ENCODE measurements at regions not wholly inside any gene's neighbourhood (a gene's known extent, or its start where the extent isn't known, plus 50 kb on each side); places are given as distances from the start of the nearest gene placed in this dataset.

DNA sequence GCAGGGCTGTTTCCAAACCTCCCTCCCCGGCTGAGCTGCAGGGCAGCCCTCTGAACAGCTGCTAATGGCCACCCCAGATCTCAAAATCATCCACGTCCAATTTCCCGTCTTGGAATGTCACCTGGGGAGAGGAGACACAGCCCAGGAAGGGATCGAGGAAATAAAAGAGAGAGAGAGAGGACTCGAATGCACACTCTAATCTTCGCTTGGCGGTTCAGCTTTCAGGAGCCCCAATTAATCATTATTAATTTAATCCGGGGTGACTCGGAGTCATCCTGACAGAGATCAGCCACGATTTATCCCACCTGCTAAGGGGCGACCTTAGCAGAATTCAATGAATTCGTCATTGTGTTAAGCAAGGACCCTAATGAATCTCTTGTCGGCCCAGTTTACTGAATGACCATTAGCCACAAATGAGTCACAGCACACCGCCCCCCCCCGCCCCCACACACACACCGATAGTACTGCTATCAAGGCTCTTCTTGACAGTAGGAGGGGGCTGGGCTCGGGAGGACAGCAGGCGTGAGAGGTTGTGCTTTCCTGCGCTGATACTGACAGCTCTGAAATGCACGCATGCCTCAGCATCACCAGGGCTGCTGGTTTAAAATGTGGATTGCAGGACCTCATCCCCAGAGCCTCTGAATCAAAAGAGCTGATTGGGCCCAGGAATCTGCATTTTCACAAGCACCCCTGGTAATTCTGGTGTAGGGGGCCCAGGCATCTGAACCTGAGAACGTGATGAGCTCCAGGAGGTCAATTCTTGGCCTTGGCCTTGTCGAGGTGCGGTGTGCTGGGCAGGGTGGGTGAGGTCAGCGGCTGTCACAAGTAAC is 190.0 kb upstream of the CIBAR2 start:
- intact Hi-C loops (cut with DNase I; ENCODE audit: low total_unique reads) = no loop called here
- Histone ChIP-seq H3K27ac (no peak overlapping the region), H3K27me3 (no peaks in the 10 kb centered on the region), H3K4me1 (peaks cover 22% of the 10 kb centered on the region), H3K4me3 (no peak overlapping the region), H3K9me3 (no peaks in the 10 kb centered on the region), H3K36me3 (ENCODE audit: low read depth, missing control alignments) (no peaks in the 10 kb centered on the region)
- 55% methylated on average over 24 of the region's 24 CpGs for WGBS, 2 donors
- TF ChIP-seq CTCF (IDR thresholded peaks at IDR 0.05) (no peak), POLR2A (IDR thresholded peaks at IDR 0.05) (no peak)
- no peak for DNase-seq

GRCh38 chr16:85302848-85303353 is 190.6 kb upstream of the CIBAR2 start:
- no peaks in the 10 kb centered on the region for H3K9me3 ChIP-seq
- H3K4me1 ChIP-seq = peaks cover 29% of the 10 kb centered on the region
- H3K27me3 ChIP-seq = no peaks in the 10 kb centered on the region
- intact Hi-C loops (cut with DNase I; ENCODE audit: low total_unique reads) = no loop called here
- DNase-seq = no peak
- no peaks in the 10 kb centered on the region for H3K36me3 ChIP-seq (ENCODE audit: low read depth, missing control alignments)
- TF ChIP-seq POLR2A (IDR thresholded peaks at IDR 0.05) (no peak), CTCF (IDR thresholded peaks at IDR 0.05) (no peak)
- H3K27ac ChIP-seq = no peak overlapping the region
- H3K4me3 ChIP-seq = peak overlapping the region; percentile 48 to 50
- WGBS, 2 donors = 32 to 70% methylated on average over 11 to 26 of the region's 26 CpGs

DNA sequence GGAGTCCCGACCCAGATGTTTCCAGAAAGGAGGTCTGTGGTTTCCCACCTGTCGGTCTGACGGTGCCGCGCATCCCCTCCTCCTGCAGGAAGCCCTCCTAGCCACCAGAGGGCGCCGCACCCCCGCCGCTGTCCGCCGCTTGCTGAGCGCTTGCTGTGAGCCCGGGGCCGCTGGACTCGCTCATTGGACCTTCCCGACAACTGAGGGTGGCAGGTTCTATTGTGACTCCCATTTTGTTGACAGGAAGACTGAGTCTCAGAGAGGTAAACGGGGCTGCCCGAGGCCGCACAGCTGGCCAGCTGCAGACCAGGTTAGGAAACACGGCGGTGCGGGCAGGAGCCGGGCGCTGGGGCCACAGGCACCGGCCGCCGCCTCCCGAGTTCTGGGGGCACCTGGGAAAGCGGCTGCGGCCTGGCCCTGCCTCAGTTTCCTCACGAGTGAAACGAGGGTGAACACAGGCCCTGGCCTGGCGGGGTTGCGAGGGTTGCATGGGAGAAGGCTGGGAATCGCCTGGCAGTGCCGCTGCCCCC is 191.1 kb upstream of the CIBAR2 start:
- Histone ChIP-seq H3K4me3 (peak overlapping the region; percentile 48 to 50), H3K27ac (no peak overlapping the region), H3K4me1 (peaks cover 34% of the 10 kb centered on the region), H3K36me3 (ENCODE audit: low read depth, missing control alignments) (no peaks in the 10 kb centered on the region), H3K9me3 (no peaks in the 10 kb centered on the region), H3K27me3 (no peaks in the 10 kb centered on the region)
- TF ChIP-seq POLR2A (IDR thresholded peaks at IDR 0.05) (no peak), CTCF (IDR thresholded peaks at IDR 0.05) (peak; percentile 77 to 85 (median 80))
- 17 to 48% methylated on average over 4 to 36 of the region's 36 CpGs for WGBS, 2 donors
- intact Hi-C loops (cut with DNase I; ENCODE audit: low total_unique reads) = no loop called here
- peak; percentile 76 for DNase-seq

DNA sequence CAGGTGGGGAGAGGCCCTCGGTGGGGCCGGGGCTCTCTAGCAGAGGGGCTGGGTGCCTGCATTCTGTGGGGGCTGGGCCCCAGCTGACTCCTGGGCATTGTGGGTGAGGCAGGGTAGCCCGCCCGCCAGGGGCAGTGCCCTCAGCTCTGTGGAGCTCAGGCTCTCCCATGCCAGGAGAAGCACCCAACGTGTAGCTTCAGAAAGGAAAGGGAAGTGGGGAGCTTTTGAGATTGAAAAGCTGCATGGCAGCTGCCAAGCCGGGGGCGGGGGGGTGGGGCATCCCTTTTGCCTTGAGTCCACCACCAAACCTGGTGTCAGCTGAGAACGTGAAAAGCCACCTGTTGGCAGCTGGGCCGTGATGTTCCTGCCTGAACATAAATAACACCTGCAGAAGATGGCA is 192.1 kb upstream of the CIBAR2 start:
- H3K36me3 ChIP-seq (ENCODE audit: low read depth, missing control alignments) = no peaks in the 10 kb centered on the region
- no peaks in the 10 kb centered on the region for H3K27me3 ChIP-seq
- no peak for DNase-seq
- intact Hi-C loops (cut with DNase I; ENCODE audit: low total_unique reads) = no loop called here
- TF ChIP-seq POLR2A (IDR thresholded peaks at IDR 0.05) = no peak
- TF ChIP-seq CTCF (IDR thresholded peaks at IDR 0.05) = no peak
- peaks cover 43% of the 10 kb centered on the region for H3K4me1 ChIP-seq
- no peaks in the 10 kb centered on the region for H3K9me3 ChIP-seq
- no peak overlapping the region for H3K27ac ChIP-seq
- 74 to 84% methylated on average over 8 to 9 of the region's 9 CpGs for WGBS, 2 donors
- no peak overlapping the region for H3K4me3 ChIP-seq
